A673 (cell line): ENCODE measurements at regions not wholly inside any gene's neighbourhood (a gene's known extent, or its start where the extent isn't known, plus 50 kb on each side); places are given as distances from the start of the nearest gene placed in this dataset.

Source experiments
- EZH2 ChIP-seq: fragments of 200-600 bp; sonication (generic); IDR thresholded peaks from 2 replicates; pipeline ENCODE4 v1.6.1; 2017; ENCODE audit warnings: borderline replicate concordance, low read depth, mild to moderate bottlenecking, mixed read lengths, antibody characterized with exemption, low read length; ENCODE audit not compliant: poor library complexity, severe bottlenecking
- TF ChIP-seq, protein P1 (sequence below): fragments of 300-800, 200-600 bp; sonication (generic); conservative IDR thresholded peaks from 2 replicates; pipeline ENCODE4 v1.5.1; 2017; ENCODE audit warnings: low read depth, mild to moderate bottlenecking, antibody characterized with exemption, low read length, moderate library complexity, mixed read lengths

DNA sequence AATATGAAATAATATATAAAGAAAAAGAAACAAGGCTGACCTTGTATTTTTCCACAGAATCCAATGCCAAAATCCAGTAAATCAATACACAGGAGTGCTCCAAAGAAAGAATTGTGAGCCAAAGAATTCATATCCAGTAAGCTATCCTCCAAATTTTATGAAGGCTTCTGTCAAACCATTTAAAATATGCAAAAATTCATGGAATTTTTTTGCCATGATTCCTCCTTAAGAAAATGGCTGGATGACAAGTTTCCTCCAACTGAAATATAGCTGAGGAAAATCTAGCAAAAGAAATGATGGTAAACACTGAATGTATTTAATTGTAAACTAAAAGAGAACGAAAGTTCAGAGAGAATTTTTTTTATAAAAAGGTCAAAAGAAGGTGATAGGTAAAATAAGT, 290.3 kb downstream of the UBE3D start:
- TF ChIP-seq, protein P1, sequence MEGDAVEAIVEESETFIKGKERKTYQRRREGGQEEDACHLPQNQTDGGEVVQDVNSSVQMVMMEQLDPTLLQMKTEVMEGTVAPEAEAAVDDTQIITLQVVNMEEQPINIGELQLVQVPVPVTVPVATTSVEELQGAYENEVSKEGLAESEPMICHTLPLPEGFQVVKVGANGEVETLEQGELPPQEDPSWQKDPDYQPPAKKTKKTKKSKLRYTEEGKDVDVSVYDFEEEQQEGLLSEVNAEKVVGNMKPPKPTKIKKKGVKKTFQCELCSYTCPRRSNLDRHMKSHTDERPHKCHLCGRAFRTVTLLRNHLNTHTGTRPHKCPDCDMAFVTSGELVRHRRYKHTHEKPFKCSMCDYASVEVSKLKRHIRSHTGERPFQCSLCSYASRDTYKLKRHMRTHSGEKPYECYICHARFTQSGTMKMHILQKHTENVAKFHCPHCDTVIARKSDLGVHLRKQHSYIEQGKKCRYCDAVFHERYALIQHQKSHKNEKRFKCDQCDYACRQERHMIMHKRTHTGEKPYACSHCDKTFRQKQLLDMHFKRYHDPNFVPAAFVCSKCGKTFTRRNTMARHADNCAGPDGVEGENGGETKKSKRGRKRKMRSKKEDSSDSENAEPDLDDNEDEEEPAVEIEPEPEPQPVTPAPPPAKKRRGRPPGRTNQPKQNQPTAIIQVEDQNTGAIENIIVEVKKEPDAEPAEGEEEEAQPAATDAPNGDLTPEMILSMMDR = no peak
- no peak for TF ChIP-seq EZH2
